ENCODE measurements at regions not wholly inside any gene's neighbourhood (a gene's known extent, or its start where the extent isn't known, plus 50 kb on each side); places are given as distances from the start of the nearest gene placed in this dataset.

DNA sequence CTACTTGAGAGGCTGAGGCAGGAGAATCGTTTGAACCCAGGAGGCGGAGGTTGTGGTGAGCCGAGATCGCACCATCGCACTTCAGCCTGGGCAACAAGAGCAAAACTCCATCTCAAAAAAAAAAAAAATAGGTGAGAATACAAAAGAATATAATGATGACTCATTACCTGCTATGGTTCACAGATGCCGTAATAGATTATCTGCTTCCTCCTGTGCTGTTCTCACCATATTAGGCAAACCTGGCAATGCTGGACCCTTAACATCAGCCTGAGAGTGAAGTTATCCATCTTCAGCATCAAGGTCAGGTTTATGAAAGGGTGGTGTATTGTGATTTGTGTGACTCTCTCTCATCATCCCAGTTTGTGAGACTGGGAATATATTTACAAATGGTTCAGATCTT lies 271.3 kb upstream of the CPHXL start:
- TF ChIP-seq, protein P1, sequence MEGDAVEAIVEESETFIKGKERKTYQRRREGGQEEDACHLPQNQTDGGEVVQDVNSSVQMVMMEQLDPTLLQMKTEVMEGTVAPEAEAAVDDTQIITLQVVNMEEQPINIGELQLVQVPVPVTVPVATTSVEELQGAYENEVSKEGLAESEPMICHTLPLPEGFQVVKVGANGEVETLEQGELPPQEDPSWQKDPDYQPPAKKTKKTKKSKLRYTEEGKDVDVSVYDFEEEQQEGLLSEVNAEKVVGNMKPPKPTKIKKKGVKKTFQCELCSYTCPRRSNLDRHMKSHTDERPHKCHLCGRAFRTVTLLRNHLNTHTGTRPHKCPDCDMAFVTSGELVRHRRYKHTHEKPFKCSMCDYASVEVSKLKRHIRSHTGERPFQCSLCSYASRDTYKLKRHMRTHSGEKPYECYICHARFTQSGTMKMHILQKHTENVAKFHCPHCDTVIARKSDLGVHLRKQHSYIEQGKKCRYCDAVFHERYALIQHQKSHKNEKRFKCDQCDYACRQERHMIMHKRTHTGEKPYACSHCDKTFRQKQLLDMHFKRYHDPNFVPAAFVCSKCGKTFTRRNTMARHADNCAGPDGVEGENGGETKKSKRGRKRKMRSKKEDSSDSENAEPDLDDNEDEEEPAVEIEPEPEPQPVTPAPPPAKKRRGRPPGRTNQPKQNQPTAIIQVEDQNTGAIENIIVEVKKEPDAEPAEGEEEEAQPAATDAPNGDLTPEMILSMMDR (IDR thresholded peaks at IDR 0.05; ENCODE audit: low read depth, low read length) = no peak
- no peak for DNase-seq (ENCODE audit: low read depth in 2 of 2)
- H3K4me3 ChIP-seq (replicated peaks in 1 of 2; ENCODE audit: low read depth in 2 of 2, low read length in 2 of 2) = no peak overlapping the region

DNA sequence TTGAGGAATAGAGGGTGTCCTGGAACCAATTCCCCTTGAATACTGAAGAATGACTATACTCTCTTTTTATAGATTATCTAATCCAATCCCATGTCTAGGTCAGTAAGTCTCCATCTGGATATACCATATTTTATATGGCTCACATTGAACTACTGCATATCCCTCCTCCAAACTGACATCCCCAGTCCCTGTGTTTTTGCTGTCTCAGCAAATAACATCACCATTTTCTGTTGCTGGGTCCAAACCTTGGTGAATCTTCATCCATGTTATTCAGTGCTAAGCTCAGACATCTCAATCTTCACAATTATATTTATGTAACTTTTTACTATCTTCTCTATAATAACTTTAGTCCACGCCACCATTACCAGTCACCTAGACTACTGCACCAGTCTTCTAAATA lies 269.6 kb upstream of the CNTNAP4 start:
- no peak overlapping the region for H3K4me3 ChIP-seq (replicated peaks in 1 of 2; ENCODE audit: low read depth in 2 of 2, low read length in 2 of 2)
- no peak for DNase-seq (ENCODE audit: low read depth in 2 of 2)
- TF ChIP-seq, protein P1 (IDR thresholded peaks at IDR 0.05; ENCODE audit: low read depth, low read length) = no peak

DNA sequence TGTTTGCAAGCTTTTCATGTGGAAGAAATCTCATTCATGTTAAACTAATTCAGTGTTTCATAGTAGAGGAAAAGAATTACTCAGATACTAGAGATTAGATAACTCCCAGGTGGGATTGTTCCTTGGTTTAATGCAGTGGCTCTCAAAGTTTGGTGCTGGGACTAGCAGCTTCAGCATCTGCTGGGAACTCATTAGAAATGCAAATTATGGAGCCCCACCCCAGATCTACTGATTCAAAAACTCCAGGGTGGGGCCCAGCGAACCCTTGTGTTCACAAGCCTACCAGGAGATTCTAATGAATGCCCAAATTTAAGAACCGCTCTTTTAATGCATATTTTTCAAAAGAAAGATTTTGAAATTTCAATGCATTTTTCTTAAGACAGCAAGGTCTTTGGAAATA lies 253.4 kb upstream of the CNTNAP4 start:
- no peak for DNase-seq (ENCODE audit: low read depth in 2 of 2)
- TF ChIP-seq, protein P1 (IDR thresholded peaks at IDR 0.05; ENCODE audit: low read depth, low read length) = no peak
- no peak overlapping the region for H3K4me3 ChIP-seq (replicated peaks in 1 of 2; ENCODE audit: low read depth in 2 of 2, low read length in 2 of 2)

DNA sequence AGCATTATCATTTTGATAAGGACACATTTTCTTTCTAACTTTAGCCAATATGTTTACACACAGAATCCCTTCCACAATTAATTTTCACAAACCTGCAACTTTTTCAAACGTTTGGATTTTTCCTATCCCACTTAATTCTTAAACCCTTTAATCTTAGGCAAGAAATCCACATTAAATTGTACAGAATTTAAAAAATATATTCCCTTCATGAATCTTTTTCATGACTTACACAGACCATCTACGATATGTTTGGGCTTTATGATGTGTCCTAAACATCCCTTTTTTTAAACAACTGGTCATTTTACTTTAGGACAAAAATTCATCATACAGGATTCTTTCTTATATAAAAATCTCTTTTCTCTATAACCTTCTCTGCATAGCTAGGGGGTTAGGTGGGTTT lies 241.5 kb upstream of the CNTNAP4 start:
- TF ChIP-seq, protein P1 (IDR thresholded peaks at IDR 0.05; ENCODE audit: low read depth, low read length) = no peak
- no peak overlapping the region for H3K4me3 ChIP-seq (replicated peaks in 1 of 2; ENCODE audit: low read depth in 2 of 2, low read length in 2 of 2)
- peak in 1 of 2 donors; percentile 4 for DNase-seq (ENCODE audit: low read depth in 2 of 2)

DNA sequence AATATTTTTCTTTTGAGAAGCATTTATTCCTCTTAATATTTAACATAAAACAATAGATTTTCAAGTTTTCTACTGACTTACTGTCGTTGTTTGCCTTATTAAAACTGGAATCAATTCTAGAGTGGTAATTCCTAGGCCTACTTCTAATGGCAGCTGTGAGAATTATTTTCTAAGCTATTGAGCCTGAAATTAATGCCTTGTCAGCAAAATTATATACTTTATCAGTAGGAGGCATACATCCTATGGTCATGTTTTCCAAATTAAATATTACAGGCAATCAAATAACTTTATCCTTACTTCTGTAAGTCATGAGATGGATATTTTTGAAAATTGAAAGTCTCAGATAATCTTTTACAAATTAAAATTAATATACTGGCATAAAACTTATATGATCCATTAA lies 239.1 kb upstream of the CNTNAP4 start:
- TF ChIP-seq, protein P1 (IDR thresholded peaks at IDR 0.05; ENCODE audit: low read depth, low read length) = no peak
- no peak for DNase-seq (ENCODE audit: low read depth in 2 of 2)
- H3K4me3 ChIP-seq (replicated peaks in 1 of 2; ENCODE audit: low read depth in 2 of 2, low read length in 2 of 2) = no peak overlapping the region

DNA sequence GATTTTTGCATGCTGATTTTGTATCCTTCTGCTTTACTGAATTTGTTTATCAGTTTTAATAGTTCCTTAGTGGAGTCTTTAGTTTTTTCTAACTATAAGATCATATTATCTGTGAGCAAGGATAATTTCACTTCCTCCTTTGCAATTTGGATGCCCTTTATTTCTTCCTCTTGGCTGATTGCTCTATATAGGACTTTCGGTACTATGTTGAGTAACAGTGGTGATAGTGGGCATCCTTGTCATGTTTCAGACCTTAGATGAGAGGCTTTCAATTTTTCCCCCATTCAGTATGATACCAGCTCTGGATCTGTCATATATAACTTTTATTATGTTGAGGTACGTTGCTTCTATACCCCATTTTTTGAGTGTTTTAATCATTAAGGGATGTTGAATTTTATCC lies 224.5 kb upstream of the CNTNAP4 start:
- no peak for DNase-seq (ENCODE audit: low read depth in 2 of 2)
- TF ChIP-seq, protein P1 (IDR thresholded peaks at IDR 0.05; ENCODE audit: low read depth, low read length) = no peak
- H3K4me3 ChIP-seq (replicated peaks in 1 of 2; ENCODE audit: low read depth in 2 of 2, low read length in 2 of 2) = no peak overlapping the region

DNA sequence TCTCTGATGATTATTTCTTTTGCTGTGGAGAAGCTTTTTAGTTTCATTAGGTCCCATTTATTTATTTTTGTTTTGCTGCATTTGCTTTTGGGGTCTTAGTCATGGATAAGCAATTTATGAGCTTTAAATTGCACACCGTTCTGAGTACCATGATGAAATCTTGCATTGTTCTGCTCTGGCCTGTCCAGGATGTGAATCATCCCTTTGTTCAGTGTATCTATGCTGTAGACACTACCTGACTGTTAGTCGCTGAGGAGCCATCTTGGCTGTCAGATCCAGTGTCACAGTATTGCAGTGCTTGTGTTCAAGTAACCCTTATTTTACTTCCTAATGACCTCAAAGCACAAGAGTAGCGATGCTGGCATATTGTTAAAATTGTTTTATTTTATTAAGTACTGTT lies 218.0 kb upstream of the CNTNAP4 start:
- DNase-seq (ENCODE audit: low read depth in 2 of 2) = peak in 1 of 2 donors; percentile 7
- no peak overlapping the region for H3K4me3 ChIP-seq (replicated peaks in 1 of 2; ENCODE audit: low read depth in 2 of 2, low read length in 2 of 2)

More for the DNA sequence above, 218.0 kb upstream of the CNTNAP4 start:
- TF ChIP-seq, protein P1 (IDR thresholded peaks at IDR 0.05; ENCODE audit: low read depth, low read length) = no peak
